HCT116 (cell line): ENCODE measurements at regions not wholly inside any gene's neighbourhood (a gene's known extent, or its start where the extent isn't known, plus 50 kb on each side); places are given as distances from the start of the nearest gene placed in this dataset.

ENCODE experiments used
- ATAC-seq: fragments of 200-7000 bp; cut with Tn5 transposase; 2 replicates; pipeline ENCODE4 v1.9.1; 2020; ENCODE audit warnings: mild to moderate bottlenecking, moderate library complexity
- BruUV-seq: library from RNA; stranded (reverse); fragments of 400-500 nt; replicated peaks from 2 replicates; lab custom pipeline; 2021; lab: Mats Ljungman, UMichigan
- CTCF ChIA-PET: fragments of 300-600 bp; sonication (Branson Sonifier 250); formaldehyde crosslinking; loops from one replicate; lab custom pipeline; 2021; ENCODE audit warnings: antibody characterized with exemption; lab: Charles Lee
- POLR2A ChIA-PET: fragments of 300-600, 350-600 bp; sonication (Branson Sonifier 250); formaldehyde crosslinking; loops from one replicate; lab custom pipeline; 2021; ENCODE audit warnings: antibody characterized with exemption; lab: Charles Lee
- RAD21 ChIA-PET, 2 experiments: fragments of 300-600 bp; sonication (Branson Sonifier 250); formaldehyde crosslinking; loops; one replicate each; lab custom pipeline; 2023; ENCODE audit warnings: low total read pairs in 2 of 2; ENCODE audit not compliant: uncharacterized antibody in 2 of 2, unreplicated experiment in 2 of 2, low non-redundant PET in 1 of 2; lab: Charles Lee
- DNase-seq: peaks from one replicate; pipeline ENCODE4 v3.0.0-alpha.2; 2010; ENCODE audit warnings: low read depth, low spot score
- H2AFZ ChIP-seq: fragments of 200-600 bp; shearing (Covaris generic), sonication (generic); 2 replicates; pipeline ENCODE4 v1.6.1; 2017; ENCODE audit warnings: low read depth, mixed run types, mixed read lengths, antibody characterized with exemption, low read length; ENCODE audit not compliant: poor library complexity, severe bottlenecking
- H3K27ac ChIP-seq: 2 replicates; pipeline ENCODE4 v1.5.1; 2012; ENCODE audit warnings: low read depth, low read length
- H3K27me3 ChIP-seq: fragments of 200-600 bp; sonication (generic); 2 replicates; pipeline ENCODE4 v1.6.1; 2016; ENCODE audit warnings: mixed run types, low read length, mixed read lengths; ENCODE audit not compliant: insufficient read depth
- H3K36me3 ChIP-seq, 2 experiments: fragments of 200-500 bp in 1 of 2; fragments of 200-600 bp in 1 of 2; sonication (Bioruptor generic) in 1 of 2; sonication (generic) in 1 of 2; 2 replicates each; pipeline versions ENCODE4 v1.5.1 to v1.6.1; 2014 to 2016; ENCODE audit warnings: low read length in 2 of 2, inconsistent platforms in 1 of 2, mixed read lengths in 1 of 2, mixed run types in 1 of 2; ENCODE audit not compliant: insufficient read depth in 2 of 2, control insufficient read depth in 1 of 2
- H3K4me1 ChIP-seq, 2 experiments: fragments of 200-600 bp in 1 of 2; sonication (generic) in 1 of 2; 2 replicates each; pipeline versions ENCODE4 v1.5.1 to v1.6.1; 2012 to 2017; ENCODE audit warnings: low read length in 2 of 2, inconsistent platforms in 1 of 2, mild to moderate bottlenecking in 1 of 2, mixed read lengths in 1 of 2, mixed run types in 1 of 2, moderate library complexity in 1 of 2; ENCODE audit not compliant: insufficient read depth in 2 of 2, control insufficient read depth in 1 of 2
- H3K4me2 ChIP-seq: fragments of 200-600 bp; sonication (generic); 2 replicates; pipeline ENCODE4 v1.6.1; 2017; ENCODE audit warnings: mixed run types, low read length, mixed read lengths
- H3K4me3 ChIP-seq, 2 experiments: fragments of 200-600 bp in 1 of 2; sonication (generic) in 1 of 2; replicated peaks in 1 of 2; 2 replicates each; pipeline ENCODE4 v1.5.1; 2011 to 2016; ENCODE audit warnings: low read length in 2 of 2, control low read depth in 1 of 2, low read depth in 1 of 2, mild to moderate bottlenecking in 1 of 2, mixed read lengths in 1 of 2, mixed run types in 1 of 2
- H3K79me2 ChIP-seq: fragments of 200-600 bp; sonication (generic); 2 replicates; pipeline ENCODE4 v1.6.1; 2017; ENCODE audit warnings: mild to moderate bottlenecking, mixed run types, low read length, moderate library complexity, mixed read lengths; ENCODE audit not compliant: insufficient read depth
- H3K9ac ChIP-seq: fragments of 200-600 bp; sonication (generic); 2 replicates; pipeline ENCODE4 v1.6.1; 2016; ENCODE audit warnings: low read length, mixed read lengths
- H3K9me2 ChIP-seq: fragments of 200-600 bp; sonication (generic), shearing (Covaris generic); 2 replicates; pipeline ENCODE4 v1.6.1; 2017; ENCODE audit warnings: mixed run types, mild to moderate bottlenecking, moderate library complexity; ENCODE audit not compliant: insufficient read depth
- H3K9me3 ChIP-seq, 2 experiments: fragments of 200-500 bp in 1 of 2; fragments of 200-600 bp in 1 of 2; sonication (Bioruptor generic) in 1 of 2; sonication (generic) in 1 of 2; 2 replicates each; pipeline ENCODE4 v1.6.1; 2014 to 2017; ENCODE audit warnings: low read length in 2 of 2, mixed read lengths in 2 of 2, inconsistent platforms in 1 of 2, low read depth in 1 of 2, mild to moderate bottlenecking in 1 of 2, mixed run types in 1 of 2, moderate library complexity in 1 of 2; ENCODE audit not compliant: control insufficient read depth in 1 of 2, insufficient read depth in 1 of 2
- H4K20me1 ChIP-seq: fragments of 200-600 bp; sonication (generic), shearing (Covaris generic); 2 replicates; pipeline ENCODE4 v1.6.1; 2017; ENCODE audit warnings: mixed run types, mild to moderate bottlenecking, moderate library complexity; ENCODE audit not compliant: insufficient read depth
- CBX3 ChIP-seq: IDR thresholded peaks from 2 replicates; pipeline ENCODE4 v1.6.1; 2012; ENCODE audit warnings: low read depth
- CEBPB ChIP-seq: IDR thresholded peaks from 2 replicates; pipeline ENCODE4 v1.6.1; 2012; ENCODE audit warnings: low read depth
- CTCF ChIP-seq, 3 experiments: fragments of 200-600 bp in 1 of 3; sonication (generic) in 1 of 3; IDR thresholded peaks in 2 of 3; conservative IDR thresholded peaks in 1 of 3; 2 replicates each; pipeline ENCODE4 v1.5.1; 2012 to 2017; ENCODE audit warnings: low read depth in 2 of 3, low read length in 2 of 3, antibody characterized with exemption in 1 of 3, borderline replicate concordance in 1 of 3, control low read depth in 1 of 3, mild to moderate bottlenecking in 1 of 3, mixed read lengths in 1 of 3, mixed run types in 1 of 3, moderate library complexity in 1 of 3; ENCODE audit not compliant: insufficient read depth in 1 of 3
- EGR1 ChIP-seq: IDR thresholded peaks from 2 replicates; pipeline ENCODE4 v1.6.1; 2012; ENCODE audit warnings: low read depth
- ELF1 ChIP-seq: IDR thresholded peaks from 2 replicates; pipeline ENCODE4 v1.6.1; 2012; ENCODE audit warnings: low read depth, borderline replicate concordance
- EZH2 ChIP-seq: fragments of 200-600 bp; sonication (generic); IDR thresholded peaks from 2 replicates; pipeline ENCODE4 v1.6.1; 2017; ENCODE audit warnings: antibody characterized with exemption, mixed run types
- FOSL1 ChIP-seq: IDR thresholded peaks from 2 replicates; pipeline ENCODE4 v1.6.1; 2012; ENCODE audit warnings: low read depth
- JUND ChIP-seq: IDR thresholded peaks from 2 replicates; pipeline ENCODE4 v1.6.1; 2012
- RAD21 ChIP-seq: IDR thresholded peaks from 2 replicates; pipeline ENCODE4 v1.6.1; 2012; ENCODE audit warnings: low read depth, mild to moderate bottlenecking
- SRF ChIP-seq: IDR thresholded peaks from 2 replicates; pipeline ENCODE4 v1.6.1; 2012; ENCODE audit warnings: low read depth
- YY1 ChIP-seq: IDR thresholded peaks from 2 replicates; pipeline ENCODE4 v1.6.1; 2011; ENCODE audit warnings: low read length, low read depth, moderate library complexity, mild to moderate bottlenecking; ENCODE audit not compliant: insufficient replicate concordance; ENCODE audit errors: extremely low read depth
- ZFX ChIP-seq: fragments of 450-650 bp; IDR thresholded peaks from 2 replicates; pipeline ENCODE4 v1.6.1; 2017
- intact Hi-C: fragments of 100-400 bp; cut with micrococcal nuclease; formaldehyde crosslinking; loops from 2 replicates; pipeline ENCODE4 v1.10.0; 2022
- TF ChIP-seq, protein P1 (sequence below): IDR thresholded peaks from 2 replicates; pipeline ENCODE4 v1.6.1; 2011; ENCODE audit warnings: mild to moderate bottlenecking, low read length, moderate library complexity; ENCODE audit not compliant: insufficient replicate concordance; ENCODE audit errors: extremely low read depth
- TF ChIP-seq, protein P2 (sequence below): IDR thresholded peaks from 2 replicates; pipeline ENCODE4 v1.6.1; 2012

GRCh38 chrX:49773993-49774392, 55.1 kb upstream of the PAGE4 start:
- DNase-seq = no peak

GRCh38 chrX:49767236-49767635, 61.9 kb upstream of the PAGE4 start:
- Histone ChIP-seq H3K79me2 (no peaks in the 10 kb centered on the region), H3K9ac (no peak overlapping the region), H3K9me2 (no peaks in the 10 kb centered on the region), H3K4me2 (no peak overlapping the region), H4K20me1 (no peaks in the 10 kb centered on the region), H3K27ac (no peak overlapping the region), H2AFZ (no peak overlapping the region), H3K36me3 (no peaks in the 10 kb centered on the region), H3K27me3 (peaks cover 8% of the 10 kb centered on the region), H3K4me3 (no peak overlapping the region), H3K9me3 (no peaks in the 10 kb centered on the region), H3K4me1 (no peaks in the 10 kb centered on the region)
- ATAC-seq (no peak), DNase-seq (no peak)
- ChIA-PET POLR2A (no interaction called here), CTCF (no interaction called here), RAD21 (no interaction called here)
- BruUV-seq = no TSS peak
- intact Hi-C loops = no loop called here
- TF ChIP-seq CEBPB (no peak), EZH2 (no peak), CBX3 (no peak), SRF (no peak), ELF1 (no peak), ZFX (no peak), FOSL1 (no peak), CTCF (IDR thresholded peaks at IDR 0.05 in 2 of 3, conservative IDR thresholded peaks at IDR 0.05 in 1 of 3; ENCODE audit: borderline replicate concordance in 1 of 3, insufficient read depth in 1 of 3, low read depth in 2 of 3, low read length in 2 of 3) (no peak)
- TF ChIP-seq, protein P1, sequence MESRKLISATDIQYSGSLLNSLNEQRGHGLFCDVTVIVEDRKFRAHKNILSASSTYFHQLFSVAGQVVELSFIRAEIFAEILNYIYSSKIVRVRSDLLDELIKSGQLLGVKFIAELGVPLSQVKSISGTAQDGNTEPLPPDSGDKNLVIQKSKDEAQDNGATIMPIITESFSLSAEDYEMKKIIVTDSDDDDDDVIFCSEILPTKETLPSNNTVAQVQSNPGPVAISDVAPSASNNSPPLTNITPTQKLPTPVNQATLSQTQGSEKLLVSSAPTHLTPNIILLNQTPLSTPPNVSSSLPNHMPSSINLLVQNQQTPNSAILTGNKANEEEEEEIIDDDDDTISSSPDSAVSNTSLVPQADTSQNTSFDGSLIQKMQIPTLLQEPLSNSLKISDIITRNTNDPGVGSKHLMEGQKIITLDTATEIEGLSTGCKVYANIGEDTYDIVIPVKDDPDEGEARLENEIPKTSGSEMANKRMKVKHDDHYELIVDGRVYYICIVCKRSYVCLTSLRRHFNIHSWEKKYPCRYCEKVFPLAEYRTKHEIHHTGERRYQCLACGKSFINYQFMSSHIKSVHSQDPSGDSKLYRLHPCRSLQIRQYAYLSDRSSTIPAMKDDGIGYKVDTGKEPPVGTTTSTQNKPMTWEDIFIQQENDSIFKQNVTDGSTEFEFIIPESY = no peak

More at GRCh38 chrX:49773993-49774392, 55.1 kb upstream of the PAGE4 start:
- no peaks in the 10 kb centered on the region for H3K4me1 ChIP-seq
- H3K9me2 ChIP-seq = no peaks in the 10 kb centered on the region
- no TSS peak for BruUV-seq
- no peak overlapping the region for H2AFZ ChIP-seq
- no peaks in the 10 kb centered on the region for H3K9me3 ChIP-seq
- H3K9ac ChIP-seq = no peak overlapping the region
- intact Hi-C loops = no loop called here
- H3K27me3 ChIP-seq = peaks cover 10% of the 10 kb centered on the region
- no peaks in the 10 kb centered on the region for H3K36me3 ChIP-seq
- ChIA-PET POLR2A (no interaction called here), CTCF (no interaction called here), RAD21 (no interaction called here)
- H3K4me2 ChIP-seq = no peak overlapping the region
- H3K79me2 ChIP-seq = no peaks in the 10 kb centered on the region
- no peak for ATAC-seq
- no peak overlapping the region for H3K27ac ChIP-seq
- TF ChIP-seq JUND (no peak), SRF (no peak), RAD21 (no peak), CBX3 (no peak), ZFX (no peak), ELF1 (no peak), YY1 (no peak), EGR1 (no peak)
- TF ChIP-seq, protein P2, sequence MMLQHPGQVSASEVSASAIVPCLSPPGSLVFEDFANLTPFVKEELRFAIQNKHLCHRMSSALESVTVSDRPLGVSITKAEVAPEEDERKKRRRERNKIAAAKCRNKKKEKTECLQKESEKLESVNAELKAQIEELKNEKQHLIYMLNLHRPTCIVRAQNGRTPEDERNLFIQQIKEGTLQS = no peak
- TF ChIP-seq, protein P1 = no peak
- TF ChIP-seq, all 23 proteins: peak for 0
- no peak overlapping the region for H3K4me3 ChIP-seq
- no peaks in the 10 kb centered on the region for H4K20me1 ChIP-seq
